SK-N-SH (cell line): ENCODE measurements at regions not wholly inside any gene's neighbourhood (a gene's known extent, or its start where the extent isn't known, plus 50 kb on each side); places are given as distances from the start of the nearest gene placed in this dataset.

Experiments used
- CTCF ChIA-PET: fragments of 300-600, 350-600 bp; formaldehyde crosslinking; extraction: SDS; loops from one replicate; lab custom pipeline; 2021; lab: Yijun Ruan, JAX
- POLR2A ChIA-PET: fragments of 350-600 bp; sonication (Branson Sonifier 250); formaldehyde crosslinking; extraction: SDS; loops from one replicate; lab custom pipeline; 2020; ENCODE audit warnings: antibody characterized with exemption, inconsistent platforms; lab: Yijun Ruan, JAX
- DNase-seq: peaks from one replicate; pipeline ENCODE4 v3.0.0; 2012
- H2AFZ ChIP-seq: fragments of 200-600 bp; sonication (generic); 2 replicates; pipeline ENCODE4 v1.8.1; 2016; ENCODE audit warnings: antibody characterized with exemption, mild to moderate bottlenecking, low read depth
- H3F3A ChIP-seq: fragments of 200-600 bp; sonication (generic); replicated peaks from 2 replicates; pipeline ENCODE3; 2016; ENCODE audit warnings: antibody characterized with exemption, mild to moderate bottlenecking; ENCODE audit not compliant: insufficient read depth
- H3K27ac ChIP-seq, 2 experiments: fragments of 200-500 bp in 1 of 2; fragments of 200-600 bp in 1 of 2; sonication (Bioruptor generic) in 1 of 2; sonication (generic), shearing (Covaris generic) in 1 of 2; 2 replicates each; pipeline versions ENCODE4 v1.5.1 to v1.6.1; 2014 to 2016; ENCODE audit warnings: low read depth in 2 of 2, inconsistent platforms in 1 of 2, low read length in 1 of 2, mild to moderate bottlenecking in 1 of 2, mixed read lengths in 1 of 2
- H3K27me3 ChIP-seq: fragments of 200-600 bp; sonication (generic), shearing (Covaris generic); 2 replicates; pipeline ENCODE4 v1.6.1; 2016; ENCODE audit warnings: mixed run types; ENCODE audit not compliant: insufficient read depth
- H3K36me3 ChIP-seq, 2 experiments: fragments of 200-500 bp in 1 of 2; fragments of 200-600 bp in 1 of 2; sonication (Bioruptor generic) in 1 of 2; sonication (generic) in 1 of 2; replicated peaks in 1 of 2; 2 replicates each; pipeline versions ENCODE3 to v1.5.1; 2014 to 2016; ENCODE audit warnings: low read length in 1 of 2, mild to moderate bottlenecking in 1 of 2; ENCODE audit not compliant: insufficient read depth in 2 of 2, control insufficient read depth in 1 of 2
- H3K4me1 ChIP-seq, 2 experiments: fragments of 200-500 bp in 1 of 2; fragments of 200-600 bp in 1 of 2; sonication (Bioruptor generic) in 1 of 2; sonication (generic), shearing (Covaris generic) in 1 of 2; 2 replicates each; pipeline versions ENCODE4 v1.5.1 to v1.6.1; 2014 to 2016; ENCODE audit warnings: low read depth in 1 of 2, low read length in 1 of 2, mixed run types in 1 of 2; ENCODE audit not compliant: insufficient read depth in 2 of 2, control insufficient read depth in 1 of 2
- H3K4me2 ChIP-seq: fragments of 200-600 bp; sonication (generic), shearing (Covaris generic); 2 replicates; pipeline ENCODE4 v1.6.1; 2017; ENCODE audit warnings: mixed run types
- H3K4me3 ChIP-seq, 2 experiments: fragments of 200-500 bp in 1 of 2; fragments of 200-600 bp in 1 of 2; sonication (Bioruptor generic) in 1 of 2; sonication (generic), shearing (Covaris generic) in 1 of 2; 2 replicates each; pipeline versions ENCODE4 v1.5.1 to v1.8.1; 2014 to 2016; ENCODE audit warnings: low read depth in 2 of 2, inconsistent platforms in 1 of 2, low read length in 1 of 2, mild to moderate bottlenecking in 1 of 2, mixed read lengths in 1 of 2, moderate library complexity in 1 of 2
- H3K79me2 ChIP-seq: fragments of 200-600 bp; sonication (generic); 2 replicates; pipeline ENCODE4 v1.8.1; 2017; ENCODE audit warnings: mild to moderate bottlenecking; ENCODE audit not compliant: insufficient read depth
- H3K9ac ChIP-seq: fragments of 200-600 bp; sonication (generic); 2 replicates; pipeline ENCODE4 v1.6.1; 2017; ENCODE audit warnings: mixed run types
- H3K9me2 ChIP-seq: fragments of 200-600 bp; sonication (generic); 2 replicates; pipeline ENCODE4 v1.6.1; 2017; ENCODE audit warnings: mixed run types
- H3K9me3 ChIP-seq: fragments of 200-600 bp; sonication (generic); 2 replicates; pipeline ENCODE4 v1.6.1; 2017; ENCODE audit warnings: mixed run types, mild to moderate bottlenecking, moderate library complexity
- H4K20me1 ChIP-seq: fragments of 200-600 bp; sonication (generic); 2 replicates; pipeline ENCODE4 v1.6.1; 2017; ENCODE audit warnings: mild to moderate bottlenecking, mixed run types; ENCODE audit not compliant: insufficient read depth
- CHD2 ChIP-seq: fragments of 150-350 bp; IDR thresholded peaks from 2 replicates; pipeline ENCODE4 v1.6.1; 2018; ENCODE audit warnings: low read length; ENCODE audit not compliant: partially characterized antibody
- ELF1 ChIP-seq: IDR thresholded peaks from 2 replicates; pipeline ENCODE4 v1.4.0; 2012
- EP300 ChIP-seq, 2 experiments: IDR thresholded peaks; 2 replicates each; pipeline versions ENCODE4 v1.4.0 to v1.6.1; 2012; ENCODE audit warnings: borderline replicate concordance in 1 of 2, low read depth in 1 of 2, low read length in 1 of 2
- FOSL2 ChIP-seq: IDR thresholded peaks from 2 replicates; pipeline ENCODE4 v1.4.0; 2012; ENCODE audit warnings: low read depth, mild to moderate bottlenecking, moderate library complexity, borderline replicate concordance
- FOXM1 ChIP-seq: IDR thresholded peaks from 2 replicates; pipeline ENCODE4 v1.4.0; 2012; ENCODE audit warnings: low read depth, mild to moderate bottlenecking
- GATA2 ChIP-seq: sonication (generic); formaldehyde crosslinking; IDR thresholded peaks from 2 replicates; pipeline ENCODE4 v1.5.0; 2020; ENCODE audit warnings: mild to moderate bottlenecking, missing genetic modification reagents
- MEF2A ChIP-seq: IDR thresholded peaks from 2 replicates; pipeline ENCODE4 v1.4.0; 2012; ENCODE audit warnings: low read depth, borderline replicate concordance
- MXI1 ChIP-seq: IDR thresholded peaks from 2 replicates; pipeline ENCODE4 v1.6.1; 2012; ENCODE audit warnings: mild to moderate bottlenecking, low read depth, low read length, improper control_type of control experiment
- RAD21 ChIP-seq: IDR thresholded peaks from 2 replicates; pipeline ENCODE4 v1.6.1; 2012; ENCODE audit warnings: mild to moderate bottlenecking, low read length
- RCOR1 ChIP-seq: fragments of 150-350 bp; IDR thresholded peaks from 2 replicates; pipeline ENCODE4 v1.6.1; 2017; ENCODE audit warnings: antibody characterized with exemption, low read length
- RFX5 ChIP-seq: IDR thresholded peaks from 2 replicates; pipeline ENCODE4 v1.6.1; 2012; ENCODE audit warnings: mild to moderate bottlenecking, improper control_type of control experiment, low read length
- TCF12 ChIP-seq: IDR thresholded peaks from 2 replicates; pipeline ENCODE4 v1.4.0; 2012
- TEAD4 ChIP-seq: IDR thresholded peaks from 2 replicates; pipeline ENCODE4 v1.4.0; 2012; ENCODE audit warnings: mild to moderate bottlenecking, borderline replicate concordance; ENCODE audit not compliant: insufficient read depth
- WGBS: methylation state at CpG from one replicate; pipeline ENCODE4 v1.1.6; 2017; ENCODE audit warnings: low lambda C conversion rate; 5-methylcytosine and 5-hydroxymethylcytosine counted together
- TF ChIP-seq, protein P1 (sequence below): IDR thresholded peaks from 2 replicates; pipeline ENCODE4; 2012
- TF ChIP-seq, protein P2 (sequence below): IDR thresholded peaks from 2 replicates; pipeline ENCODE4 v1.4.0; 2012; ENCODE audit warnings: low read depth
- TF ChIP-seq, protein P3 (sequence below): IDR thresholded peaks from 2 replicates; pipeline ENCODE4 v1.6.1; 2012; ENCODE audit warnings: mild to moderate bottlenecking, low read depth, low read length, moderate library complexity

DNA sequence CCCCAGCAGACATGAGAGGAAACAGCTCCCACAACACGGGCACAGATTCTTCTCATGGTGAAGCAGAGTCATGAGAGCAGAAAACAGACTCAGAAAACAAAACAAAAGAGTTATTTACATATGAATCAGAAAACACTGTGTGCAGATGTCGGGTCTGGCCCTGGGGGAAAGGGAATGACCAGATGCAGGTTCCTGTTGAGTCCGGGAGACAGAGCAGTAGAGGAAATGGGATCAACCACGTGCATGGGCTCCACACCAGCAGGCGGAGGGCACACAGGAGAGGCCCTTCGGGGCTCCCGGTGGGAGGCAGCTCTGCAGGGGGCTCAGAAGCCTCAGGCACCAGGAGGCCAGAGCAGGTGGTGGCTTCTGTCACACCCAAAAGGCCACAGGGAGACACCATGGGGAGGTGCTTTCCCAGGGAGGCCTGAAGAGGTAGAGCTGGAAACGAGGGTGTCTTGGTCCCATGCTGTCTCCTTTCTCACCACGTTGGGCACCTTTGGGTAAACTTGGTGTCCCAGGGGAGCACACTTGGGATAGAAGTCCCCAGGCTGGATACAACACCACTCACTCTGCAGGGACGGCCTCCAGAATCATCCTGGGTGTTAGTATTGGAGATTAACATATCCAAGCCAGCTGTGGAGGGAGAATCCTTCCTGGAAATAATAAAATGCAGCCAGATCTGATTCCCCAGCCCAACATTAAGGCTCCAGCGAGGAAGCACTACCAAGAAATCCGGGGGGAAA, 764.7 kb downstream of the BRD1 start:
- POLR2A ChIA-PET = no interaction called here
- WGBS = 8% methylated on average over 8 of the region's 12 CpGs
- Histone ChIP-seq H3K79me2 (no peaks in the 10 kb centered on the region), H3K9ac (no peak overlapping the region), H3K27me3 (no peaks in the 10 kb centered on the region), H4K20me1 (no peaks in the 10 kb centered on the region), H3F3A (no peaks in the 10 kb centered on the region), H3K27ac (peak overlapping the region in 1 of 2 experiments; percentile 62; a peak in 1 of 4 replicates), H2AFZ (no peak overlapping the region), H3K9me2 (no peaks in the 10 kb centered on the region), H3K4me2 (no peak overlapping the region), H3K36me3 (no peaks in the 10 kb centered on the region), H3K4me1 (peaks cover 0 to 26% of the 10 kb centered on the region in 2 experiments; a peak in 1 of 4 replicates), H3K9me3 (no peaks in the 10 kb centered on the region), H3K4me3 (no peak overlapping the region)
- DNase-seq = no peak
- CTCF ChIA-PET = interaction anchor here (0.7 to 2.9 kb wide), 3 partner anchors 16 to 242 kb away, joined by 3 to 9 read pairs (median 9); no protein-coding TSS in a partner anchor
- no peak for TF ChIP-seq MXI1
- TF ChIP-seq TCF12 = no peak
- TF ChIP-seq GATA2 (CRISPR knock-in tag) = no peak
- no peak for TF ChIP-seq FOXM1
- TF ChIP-seq TEAD4 = no peak
- no peak for TF ChIP-seq EP300 (IDR thresholded peaks at IDR 0.05; ENCODE audit: borderline replicate concordance in 1 of 2, low read depth in 1 of 2, low read length in 1 of 2)
- TF ChIP-seq RFX5 = no peak
- no peak for TF ChIP-seq RAD21
- no peak for TF ChIP-seq FOSL2
- TF ChIP-seq, protein P1, sequence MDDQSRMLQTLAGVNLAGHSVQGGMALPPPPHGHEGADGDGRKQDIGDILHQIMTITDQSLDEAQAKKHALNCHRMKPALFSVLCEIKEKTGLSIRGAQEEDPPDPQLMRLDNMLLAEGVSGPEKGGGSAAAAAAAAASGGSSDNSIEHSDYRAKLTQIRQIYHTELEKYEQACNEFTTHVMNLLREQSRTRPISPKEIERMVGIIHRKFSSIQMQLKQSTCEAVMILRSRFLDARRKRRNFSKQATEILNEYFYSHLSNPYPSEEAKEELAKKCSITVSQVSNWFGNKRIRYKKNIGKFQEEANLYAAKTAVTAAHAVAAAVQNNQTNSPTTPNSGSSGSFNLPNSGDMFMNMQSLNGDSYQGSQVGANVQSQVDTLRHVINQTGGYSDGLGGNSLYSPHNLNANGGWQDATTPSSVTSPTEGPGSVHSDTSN = no peak
- TF ChIP-seq MEF2A = no peak
- TF ChIP-seq, protein P2, sequence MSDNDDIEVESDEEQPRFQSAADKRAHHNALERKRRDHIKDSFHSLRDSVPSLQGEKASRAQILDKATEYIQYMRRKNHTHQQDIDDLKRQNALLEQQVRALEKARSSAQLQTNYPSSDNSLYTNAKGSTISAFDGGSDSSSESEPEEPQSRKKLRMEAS = no peak
- TF ChIP-seq ELF1 = no peak
- TF ChIP-seq, protein P3, sequence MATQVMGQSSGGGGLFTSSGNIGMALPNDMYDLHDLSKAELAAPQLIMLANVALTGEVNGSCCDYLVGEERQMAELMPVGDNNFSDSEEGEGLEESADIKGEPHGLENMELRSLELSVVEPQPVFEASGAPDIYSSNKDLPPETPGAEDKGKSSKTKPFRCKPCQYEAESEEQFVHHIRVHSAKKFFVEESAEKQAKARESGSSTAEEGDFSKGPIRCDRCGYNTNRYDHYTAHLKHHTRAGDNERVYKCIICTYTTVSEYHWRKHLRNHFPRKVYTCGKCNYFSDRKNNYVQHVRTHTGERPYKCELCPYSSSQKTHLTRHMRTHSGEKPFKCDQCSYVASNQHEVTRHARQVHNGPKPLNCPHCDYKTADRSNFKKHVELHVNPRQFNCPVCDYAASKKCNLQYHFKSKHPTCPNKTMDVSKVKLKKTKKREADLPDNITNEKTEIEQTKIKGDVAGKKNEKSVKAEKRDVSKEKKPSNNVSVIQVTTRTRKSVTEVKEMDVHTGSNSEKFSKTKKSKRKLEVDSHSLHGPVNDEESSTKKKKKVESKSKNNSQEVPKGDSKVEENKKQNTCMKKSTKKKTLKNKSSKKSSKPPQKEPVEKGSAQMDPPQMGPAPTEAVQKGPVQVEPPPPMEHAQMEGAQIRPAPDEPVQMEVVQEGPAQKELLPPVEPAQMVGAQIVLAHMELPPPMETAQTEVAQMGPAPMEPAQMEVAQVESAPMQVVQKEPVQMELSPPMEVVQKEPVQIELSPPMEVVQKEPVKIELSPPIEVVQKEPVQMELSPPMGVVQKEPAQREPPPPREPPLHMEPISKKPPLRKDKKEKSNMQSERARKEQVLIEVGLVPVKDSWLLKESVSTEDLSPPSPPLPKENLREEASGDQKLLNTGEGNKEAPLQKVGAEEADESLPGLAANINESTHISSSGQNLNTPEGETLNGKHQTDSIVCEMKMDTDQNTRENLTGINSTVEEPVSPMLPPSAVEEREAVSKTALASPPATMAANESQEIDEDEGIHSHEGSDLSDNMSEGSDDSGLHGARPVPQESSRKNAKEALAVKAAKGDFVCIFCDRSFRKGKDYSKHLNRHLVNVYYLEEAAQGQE = no peak
- no peak for TF ChIP-seq RCOR1
- TF ChIP-seq CHD2 = no peak
